ENCODE measurements at regions not wholly inside any gene's neighbourhood (a gene's known extent, or its start where the extent isn't known, plus 50 kb on each side); places are given as distances from the start of the nearest gene placed in this dataset.

- H3K27ac Mint-ChIP-seq, result no peak overlapping the region
- TF ChIP-seq USF1 (CRISPR knock-in tag; IDR thresholded peaks at IDR 0.05) (no peak), USF2 (CRISPR knock-in tag; IDR thresholded peaks at IDR 0.05) (no peak), FOXP4 (CRISPR knock-in tag; IDR thresholded peaks at IDR 0.05) (no peak), ZMAT4 (CRISPR knock-in tag; IDR thresholded peaks at IDR 0.05) (no peak), IRF2 (CRISPR knock-in tag; IDR thresholded peaks at IDR 0.05; ENCODE audit: borderline replicate concordance, low read depth) (no peak), PRDM15 (CRISPR knock-in tag; IDR thresholded peaks at IDR 0.05) (no peak), ARID4B (CRISPR knock-in tag; IDR thresholded peaks at IDR 0.05; ENCODE audit: borderline replicate concordance) (no peak), GABPB1 (CRISPR knock-in tag; IDR thresholded peaks at IDR 0.05) (no peak), JAZF1 (CRISPR knock-in tag; IDR thresholded peaks at IDR 0.05) (no peak), TEAD4 (CRISPR knock-in tag; IDR thresholded peaks at IDR 0.05) (no peak), ZNF416 (CRISPR knock-in tag; IDR thresholded peaks at IDR 0.05) (no peak), CREB1 (CRISPR knock-in tag; IDR thresholded peaks at IDR 0.05) (no peak), ZNF219 (CRISPR knock-in tag; IDR thresholded peaks at IDR 0.05; ENCODE audit: borderline replicate concordance) (no peak), ELF4 (CRISPR knock-in tag; IDR thresholded peaks at IDR 0.05; ENCODE audit: low read depth) (no peak), ZSCAN18 (CRISPR knock-in tag; IDR thresholded peaks at IDR 0.05) (no peak), NFYB (CRISPR knock-in tag; conservative IDR thresholded peaks at IDR 0.05; ENCODE audit: low read depth) (no peak), SMAD3 (CRISPR knock-in tag; IDR thresholded peaks at IDR 0.05; ENCODE audit: borderline replicate concordance) (no peak), CDX4 (CRISPR knock-in tag; IDR thresholded peaks at IDR 0.05; ENCODE audit: borderline replicate concordance) (no peak), JUN (CRISPR knock-in tag; IDR thresholded peaks at IDR 0.05) (no peak)
- no peak overlapping the region for H3K4me3 Mint-ChIP-seq
- H3K9me3 Mint-ChIP-seq, result peaks cover 9% of the 10 kb centered on the region; the same call in 1 of the 2 replicates
- no peak for DNase-seq (ENCODE audit: low spot score)
- no peaks in the 10 kb centered on the region for H3K36me3 Mint-ChIP-seq
- no peak for ATAC-seq
- ChIA-PET CTCF (no interaction called here), POLR2A (no interaction called here)
- no peaks in the 10 kb centered on the region for H3K27me3 Mint-ChIP-seq (ENCODE audit: low read depth)
- peaks cover 13% of the 10 kb centered on the region for H3K4me1 Mint-ChIP-seq
Observed at GRCh38 chr3:88235102-88235501, 85.3 kb downstream of the C3orf38 start.

Data from WTC11 (cell line).